NB4 (cell line): ENCODE measurements at regions not wholly inside any gene's neighbourhood (a gene's known extent, or its start where the extent isn't known, plus 50 kb on each side); places are given as distances from the start of the nearest gene placed in this dataset.

ENCODE experiments used
- DNase-seq: peaks from one replicate; pipeline ENCODE4 v3.0.0; 2010; ENCODE audit warnings: low read depth
- H3K4me3 ChIP-seq: one replicate; pipeline ENCODE4 v1.5.1; 2011; ENCODE audit warnings: mild to moderate bottlenecking, low read depth, low read length, moderate library complexity
- CTCF ChIP-seq: IDR thresholded peaks from one replicate; pipeline ENCODE4 v1.5.1; 2012; ENCODE audit warnings: low read depth, low read length
- MAX ChIP-seq: IDR thresholded peaks from 2 replicates; pipeline ENCODE4 v1.6.1; 2011; ENCODE audit warnings: low read depth, low read length
- MYC ChIP-seq: IDR thresholded peaks from 2 replicates; pipeline ENCODE4 v1.6.1; 2011; ENCODE audit warnings: low read depth, low read length
- POLR2A ChIP-seq: IDR thresholded peaks from 2 replicates; pipeline ENCODE4 v1.6.1; 2011; ENCODE audit warnings: mild to moderate bottlenecking; ENCODE audit not compliant: insufficient read length; ENCODE audit errors: extremely low read depth

- TF ChIP-seq POLR2A (no peak), CTCF (no peak), MAX (no peak), MYC (no peak)
- H3K4me3 ChIP-seq: no peak overlapping the region
- DNase-seq: no peak
These were observed 431.9 kb downstream of the PLCL1 start for GRCh38 chr2:198236338-198236737.

DNA sequence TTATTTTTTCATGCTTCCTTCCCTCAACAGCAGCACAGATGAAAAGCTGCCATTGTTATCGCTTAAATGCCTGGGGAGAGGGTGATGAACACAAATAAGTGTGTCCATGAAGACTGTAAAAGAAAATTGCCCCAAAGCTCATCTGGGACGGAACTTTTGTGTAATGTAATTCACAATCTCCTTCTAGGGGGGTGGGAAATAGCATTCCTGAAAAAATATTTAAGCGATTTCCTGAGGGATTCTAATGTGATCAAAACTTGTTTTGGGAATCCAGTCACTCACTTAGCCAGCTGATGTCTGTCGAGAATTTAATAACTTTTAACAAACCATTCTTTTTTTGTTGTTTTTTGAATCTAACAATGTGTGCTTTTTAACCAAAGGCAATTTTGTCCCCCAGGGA, 427.9 kb downstream of the PLCL1 start:
- no peak overlapping the region for H3K4me3 ChIP-seq
- no peak for TF ChIP-seq MAX
- no peak for TF ChIP-seq MYC
- TF ChIP-seq CTCF: no peak
- TF ChIP-seq POLR2A: no peak
- DNase-seq: no peak

GRCh38 chr2:198231562-198231961, 427.2 kb downstream of the PLCL1 start:
- TF ChIP-seq MYC (no peak), CTCF (no peak), MAX (no peak), POLR2A (no peak)
- no peak for DNase-seq
- no peak overlapping the region for H3K4me3 ChIP-seq

GRCh38 chr2:198220763-198221610, 416.6 kb downstream of the PLCL1 start:
- no peak for DNase-seq
- TF ChIP-seq MAX (no peak), POLR2A (no peak), MYC (no peak), CTCF (no peak)
- no peak overlapping the region for H3K4me3 ChIP-seq

GRCh38 chr2:198219292-198219691, 414.9 kb downstream of the PLCL1 start:
- no peak overlapping the region for H3K4me3 ChIP-seq
- DNase-seq: no peak
- TF ChIP-seq POLR2A: no peak
- TF ChIP-seq CTCF: no peak
- no peak for TF ChIP-seq MAX
- no peak for TF ChIP-seq MYC
